Peyer's patch (tissue), 4 donors: ENCODE measurements at regions not wholly inside any gene's neighbourhood (a gene's known extent, or its start where the extent isn't known, plus 50 kb on each side); places are given as distances from the start of the nearest gene placed in this dataset.

Experiments used
- POLR2A ChIP-seq, 2 donors: fragments of 450-650 bp; IDR thresholded peaks; one replicate each; pipeline ENCODE4 v1.5.1; 2017; ENCODE audit warnings: antibody characterized with exemption in 2 of 2, mild to moderate bottlenecking in 2 of 2, moderate library complexity in 2 of 2
- TF ChIP-seq, protein P1 (sequence below), 6 experiments: fragments of 450-650 bp in 4 of 6; fragments of 200-600 bp in 2 of 6; sonication (generic) in 1 of 6; IDR thresholded peaks; one replicate each; pipeline ENCODE4 v1.5.1; 2017 to 2019; ENCODE audit warnings: antibody characterized with exemption in 6 of 6, mild to moderate bottlenecking in 3 of 6, moderate library complexity in 1 of 6

DNA sequence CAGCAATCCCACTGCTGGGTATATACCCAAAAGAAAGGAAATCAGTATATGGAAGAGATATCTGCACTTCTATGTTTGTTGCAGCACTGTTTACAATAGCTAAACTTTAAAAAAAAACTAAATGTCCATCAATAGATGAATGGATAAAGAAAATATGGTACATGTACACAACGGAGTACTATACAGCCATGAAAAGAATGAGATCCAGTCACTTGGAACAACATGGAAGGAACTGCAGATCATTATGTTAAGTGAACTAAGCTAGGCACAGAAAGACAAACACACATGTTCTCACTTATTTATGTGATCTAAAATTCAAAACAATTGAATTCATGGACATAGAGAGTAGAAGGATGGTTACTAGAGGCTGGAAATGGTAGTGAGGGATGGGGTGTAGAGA lies 400.7 kb downstream of the ZNF674 start:
- TF ChIP-seq, protein P1, sequence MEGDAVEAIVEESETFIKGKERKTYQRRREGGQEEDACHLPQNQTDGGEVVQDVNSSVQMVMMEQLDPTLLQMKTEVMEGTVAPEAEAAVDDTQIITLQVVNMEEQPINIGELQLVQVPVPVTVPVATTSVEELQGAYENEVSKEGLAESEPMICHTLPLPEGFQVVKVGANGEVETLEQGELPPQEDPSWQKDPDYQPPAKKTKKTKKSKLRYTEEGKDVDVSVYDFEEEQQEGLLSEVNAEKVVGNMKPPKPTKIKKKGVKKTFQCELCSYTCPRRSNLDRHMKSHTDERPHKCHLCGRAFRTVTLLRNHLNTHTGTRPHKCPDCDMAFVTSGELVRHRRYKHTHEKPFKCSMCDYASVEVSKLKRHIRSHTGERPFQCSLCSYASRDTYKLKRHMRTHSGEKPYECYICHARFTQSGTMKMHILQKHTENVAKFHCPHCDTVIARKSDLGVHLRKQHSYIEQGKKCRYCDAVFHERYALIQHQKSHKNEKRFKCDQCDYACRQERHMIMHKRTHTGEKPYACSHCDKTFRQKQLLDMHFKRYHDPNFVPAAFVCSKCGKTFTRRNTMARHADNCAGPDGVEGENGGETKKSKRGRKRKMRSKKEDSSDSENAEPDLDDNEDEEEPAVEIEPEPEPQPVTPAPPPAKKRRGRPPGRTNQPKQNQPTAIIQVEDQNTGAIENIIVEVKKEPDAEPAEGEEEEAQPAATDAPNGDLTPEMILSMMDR (IDR thresholded peaks at IDR 0.05): no peak
- no peak for TF ChIP-seq POLR2A (IDR thresholded peaks at IDR 0.05)
